ENCODE measurements at regions not wholly inside any gene's neighbourhood (a gene's known extent, or its start where the extent isn't known, plus 50 kb on each side); places are given as distances from the start of the nearest gene placed in this dataset.
"Not testable (repeated sequence)": the region's sequence is repeated elsewhere in the genome, so short reads cannot be mapped to it uniquely, and the experiment has no call there.

DNA sequence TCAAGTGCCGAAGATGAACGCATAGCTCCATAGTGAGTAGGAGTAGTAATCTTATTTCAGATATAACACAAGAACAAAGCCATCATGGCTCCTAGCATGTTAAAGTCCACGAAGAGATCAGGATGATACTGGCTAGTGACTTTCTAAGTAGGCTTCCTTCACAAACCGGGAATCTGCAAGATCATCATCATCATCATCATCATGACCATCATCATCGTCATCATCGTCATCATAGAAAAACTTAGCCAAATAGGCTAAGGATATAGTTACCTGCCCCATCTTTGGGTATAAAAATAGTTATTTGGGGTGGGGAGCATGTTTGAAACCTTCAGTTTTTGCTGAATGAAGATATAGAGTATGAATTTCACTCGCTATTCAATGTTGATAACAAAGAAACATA, 57.9 kb downstream of the PYDC2 start:
- intact Hi-C loops (cut with DNase I): no loop called here
- no peak for DNase-seq

DNA sequence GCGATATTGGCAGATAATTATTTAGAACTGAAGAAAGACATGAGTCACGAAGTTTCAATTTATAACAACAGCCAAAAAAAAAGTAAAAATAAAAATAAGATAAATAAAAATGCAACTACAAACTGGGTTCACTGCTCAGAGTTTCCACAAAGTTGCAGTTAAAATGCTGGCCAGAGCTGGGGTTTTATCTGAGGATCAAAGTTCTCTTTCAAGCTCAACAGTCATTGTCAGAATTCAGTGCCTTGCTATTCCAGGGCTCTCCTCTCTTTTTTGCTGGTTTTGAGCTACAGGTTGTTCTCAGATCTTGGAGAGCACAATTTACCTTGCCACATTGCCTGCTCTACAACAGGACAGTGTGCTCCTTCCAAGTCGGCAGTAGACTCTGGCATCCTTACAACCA, 60.1 kb downstream of the PYDC2 start:
- intact Hi-C loops (cut with DNase I): no loop called here
- DNase-seq: no peak

DNA sequence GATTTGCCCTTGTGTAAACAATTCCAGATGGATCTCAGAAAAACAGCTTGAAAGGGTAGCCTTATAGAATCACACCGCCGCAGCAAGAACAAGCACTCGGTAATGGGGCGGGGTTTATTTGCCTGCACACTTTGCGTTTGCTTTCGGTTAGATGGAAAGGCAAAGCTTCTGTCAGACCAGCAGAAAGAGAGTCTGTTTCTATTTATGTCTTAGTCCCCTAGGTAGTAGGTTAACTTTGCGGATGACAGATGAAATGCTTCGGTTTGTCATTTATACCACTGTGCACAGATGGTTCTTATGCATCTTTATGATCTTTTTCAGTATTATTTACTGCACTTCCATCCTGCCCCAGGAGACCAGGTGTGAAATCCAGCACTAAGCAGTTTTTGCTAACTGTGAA, 62.2 kb downstream of the PYDC2 start:
- DNase-seq: no peak
- intact Hi-C loops (cut with DNase I): no loop called here

DNA sequence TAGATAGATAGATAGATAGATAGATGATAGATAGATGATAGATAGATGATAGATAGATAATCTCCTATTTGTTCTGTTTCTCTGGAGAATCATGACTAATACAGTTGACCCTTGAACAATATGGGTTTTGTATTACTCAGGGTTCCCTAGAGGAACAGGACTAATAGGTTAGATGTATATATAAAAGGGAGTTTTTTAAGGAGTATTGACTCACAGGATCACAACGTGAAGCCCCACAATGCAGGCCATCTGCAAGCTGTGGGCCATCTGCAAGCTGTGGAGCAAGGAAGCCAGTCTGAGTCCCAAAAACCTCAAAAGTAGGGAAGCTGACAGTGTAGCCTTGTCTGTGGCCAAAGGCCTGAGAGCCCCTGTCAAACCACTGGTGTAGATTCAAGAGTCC, 67.6 kb downstream of the PYDC2 start:
- DNase-seq: no peak

DNA sequence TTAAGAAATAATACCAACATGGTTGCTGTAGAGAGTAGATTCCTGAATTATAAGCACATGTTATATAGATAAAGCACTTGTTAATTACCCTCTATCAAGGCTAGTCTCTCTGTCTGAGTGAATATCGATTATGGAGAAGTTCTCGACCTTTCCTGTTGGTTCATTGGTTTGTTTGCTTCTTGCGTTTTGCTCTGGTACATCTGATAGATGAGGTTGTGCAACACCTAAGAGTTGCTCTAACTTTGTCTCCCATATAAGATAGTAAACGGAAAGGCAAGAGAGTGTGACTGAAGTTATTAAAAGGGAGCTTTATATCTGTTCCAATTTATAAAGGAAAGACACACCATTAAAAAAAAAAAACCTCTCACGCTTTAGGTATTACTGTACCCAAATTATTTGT, 69.0 kb downstream of the PYDC2 start:
- intact Hi-C loops (cut with DNase I): no loop called here
- no peak for DNase-seq

More for the DNA sequence above, 67.6 kb downstream of the PYDC2 start:
- intact Hi-C loops (cut with DNase I): no loop called here

DNA sequence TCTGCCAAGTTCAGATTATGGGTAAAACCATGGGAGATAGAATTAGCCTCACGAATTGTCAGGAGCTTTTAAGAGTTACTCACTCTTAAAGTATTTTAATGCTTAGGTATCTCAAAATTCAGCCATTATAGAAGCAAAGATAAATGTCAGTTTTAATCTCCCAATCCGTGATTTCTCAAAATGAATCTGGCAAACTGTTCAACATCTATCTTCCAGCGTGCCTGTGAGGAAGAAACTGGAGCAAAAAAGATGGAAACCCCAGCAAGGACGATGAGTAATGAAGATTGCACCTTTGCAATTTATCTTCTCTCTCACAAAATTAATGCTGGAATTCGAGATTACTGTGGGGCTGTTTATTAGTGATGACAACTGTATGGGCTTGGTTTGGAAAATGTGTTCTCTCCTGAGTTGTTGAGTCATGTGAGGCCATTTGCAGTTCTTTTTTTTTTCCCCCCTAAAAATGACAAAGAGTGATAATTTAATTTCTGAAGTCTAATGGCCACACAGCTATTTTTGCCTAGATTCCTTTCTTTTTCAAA, 70.5 kb downstream of the PYDC2 start:
- DNase-seq: no peak
- intact Hi-C loops (cut with DNase I): no loop called here

DNA sequence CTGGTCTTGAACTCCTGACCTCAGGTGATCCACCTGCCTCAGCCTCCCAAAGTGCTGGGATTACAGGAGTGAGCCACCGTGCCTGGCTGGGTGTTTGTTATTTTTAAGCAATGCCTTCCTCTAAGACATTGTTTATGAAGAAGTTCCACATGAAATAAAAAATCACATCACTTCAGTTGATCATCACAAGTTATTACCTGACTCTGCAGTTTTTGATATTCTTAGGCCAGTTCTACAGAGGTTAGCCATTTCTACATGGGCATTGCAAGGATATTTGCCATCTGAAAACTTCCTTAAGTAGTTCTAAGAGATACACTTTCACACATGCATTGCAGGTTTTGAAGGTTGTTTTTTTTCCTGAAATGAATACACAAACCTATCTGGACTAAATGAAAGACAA, 82.1 kb downstream of the PYDC2 start:
- DNase-seq: no peak
- intact Hi-C loops (cut with DNase I): no loop called here

DNA sequence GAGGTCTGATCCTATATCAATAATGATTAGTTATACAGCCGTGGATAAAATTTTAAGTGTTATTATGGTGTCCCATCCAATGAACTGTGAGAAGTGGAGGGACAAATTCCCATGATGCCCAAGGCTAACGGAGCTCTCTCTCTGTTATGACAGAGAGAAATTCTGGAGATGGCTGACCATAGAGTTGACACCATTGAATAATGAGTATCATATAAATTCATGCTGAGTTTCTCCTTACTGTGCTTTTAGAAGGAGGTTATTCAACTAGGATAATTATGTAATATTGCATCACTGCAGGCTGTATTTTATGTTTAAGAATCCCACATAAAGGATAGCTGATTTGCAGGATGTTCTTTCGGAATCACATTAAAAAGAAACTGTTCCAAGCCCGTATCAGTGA, 82.9 kb downstream of the PYDC2 start:
- DNase-seq: no peak
- intact Hi-C loops (cut with DNase I): no loop called here

DNA sequence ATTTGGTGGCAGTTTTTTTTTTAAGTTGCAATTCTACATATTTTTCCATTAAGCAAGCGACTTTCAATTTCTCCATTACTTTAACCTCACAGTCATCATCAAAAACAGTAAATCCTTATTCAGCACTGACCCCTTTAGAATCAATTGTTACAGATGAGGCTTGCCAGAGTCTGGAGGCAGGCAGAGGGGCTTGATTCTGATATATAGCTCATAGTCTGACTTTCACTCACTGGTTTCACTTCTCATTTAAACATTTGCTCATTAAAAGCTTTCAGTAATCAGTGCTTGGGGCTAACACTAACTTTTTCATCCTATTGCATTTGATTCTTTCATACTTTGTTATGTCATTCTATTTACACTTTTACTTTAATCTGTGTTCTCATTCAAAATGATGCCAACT, 88.4 kb downstream of the PYDC2 start:
- no peak for DNase-seq
- intact Hi-C loops (cut with DNase I): no loop called here

DNA sequence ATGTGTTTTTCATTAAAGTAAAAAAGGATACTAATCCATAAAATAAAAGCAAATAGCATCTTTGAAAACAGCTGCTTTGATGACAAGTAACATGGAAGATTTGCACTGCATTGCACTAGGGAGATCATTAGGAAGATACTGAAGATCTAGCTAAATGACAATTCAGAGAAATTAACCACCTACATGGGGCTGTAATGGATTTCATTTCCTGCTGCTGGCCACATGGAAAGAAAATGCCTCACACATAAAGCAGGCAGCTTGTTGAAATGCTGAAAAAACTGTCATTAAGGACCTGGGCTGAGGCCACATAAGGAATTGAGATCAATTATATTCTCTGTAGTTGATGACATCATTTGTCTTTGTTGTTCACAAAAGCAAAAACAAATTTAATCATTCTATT, 94.1 kb downstream of the PYDC2 start:
- no peak for DNase-seq
- intact Hi-C loops (cut with DNase I): no loop called here

DNA sequence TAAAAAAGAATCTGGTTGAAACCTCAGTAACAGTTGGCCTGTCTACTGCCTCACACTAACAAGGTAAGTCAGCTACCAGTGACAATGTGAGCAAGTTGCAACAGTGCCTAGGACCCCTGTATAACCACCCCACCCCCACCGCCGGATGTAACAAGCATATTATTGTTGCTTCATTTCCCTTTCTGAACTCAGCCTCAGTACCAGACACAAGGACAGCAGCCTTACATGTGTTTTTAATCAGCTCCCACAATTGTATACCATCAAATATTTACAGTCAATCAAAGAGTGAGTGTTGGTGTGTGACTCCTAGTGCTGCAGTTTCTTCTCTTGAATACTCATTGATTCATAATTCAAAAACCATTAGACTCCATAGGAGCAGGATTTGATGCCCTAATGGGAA, 96.4 kb downstream of the PYDC2 start:
- intact Hi-C loops (cut with DNase I): no loop called here
- no peak for DNase-seq

DNA sequence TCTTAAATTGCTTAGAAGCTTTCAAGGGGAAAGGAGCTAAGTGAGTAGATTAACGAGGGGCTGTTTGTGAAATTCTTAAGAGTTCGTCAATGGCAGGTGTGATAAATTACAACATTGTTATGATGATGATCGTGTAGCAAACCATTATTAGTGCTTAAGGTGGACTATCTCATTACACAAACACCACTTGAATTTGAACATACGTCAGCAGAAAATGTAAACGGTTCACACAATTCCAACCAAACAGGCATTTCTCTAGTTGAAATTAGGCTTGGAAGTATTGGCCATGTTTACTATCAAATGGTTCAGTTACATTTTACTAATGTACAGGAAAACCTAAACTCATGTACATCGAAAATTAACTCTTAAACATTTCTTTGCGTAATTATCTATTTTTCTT, 102.8 kb downstream of the PYDC2 start:
- no peak for DNase-seq
- intact Hi-C loops (cut with DNase I): no loop called here

DNA sequence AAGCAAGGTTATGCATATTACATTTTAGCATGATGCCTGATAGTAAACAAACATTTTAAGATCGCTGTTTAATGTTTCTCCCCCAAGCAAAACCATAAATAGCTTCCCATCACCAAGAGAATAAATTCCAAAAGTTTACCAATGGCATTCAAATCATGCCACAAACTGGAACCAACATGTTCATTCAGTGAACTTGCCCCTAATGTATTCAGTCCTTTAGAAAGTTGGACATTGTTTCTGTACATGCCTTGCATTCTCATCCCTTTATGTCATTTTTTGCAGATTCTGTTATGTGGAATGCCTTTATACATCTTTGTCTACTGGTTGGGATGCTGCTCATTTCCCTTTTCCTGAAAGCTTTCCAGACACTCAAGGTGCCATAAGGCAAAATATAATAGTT, 105.5 kb downstream of the PYDC2 start:
- intact Hi-C loops (cut with DNase I): no loop called here
- DNase-seq: no peak

DNA sequence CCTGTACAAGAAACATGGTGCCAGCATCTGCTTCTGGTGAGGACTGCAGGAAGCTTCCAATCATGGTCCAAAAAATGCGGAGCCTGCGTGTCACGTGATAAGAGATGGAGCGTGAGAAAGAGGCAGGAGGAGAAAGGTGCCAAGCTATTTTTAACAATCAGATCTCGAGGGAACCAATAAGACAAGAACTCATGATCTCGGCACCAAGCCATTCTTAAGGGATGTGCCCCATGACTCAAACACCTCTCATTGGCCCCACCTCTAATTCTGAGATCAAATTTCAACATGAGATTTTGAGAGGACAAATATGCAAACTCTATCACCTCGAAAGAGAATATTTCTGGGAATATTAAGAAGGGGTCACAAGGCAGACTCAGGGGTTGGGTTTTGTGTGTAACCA, 107.2 kb downstream of the PYDC2 start:
- intact Hi-C loops (cut with DNase I): no loop called here
- no peak for DNase-seq

DNA sequence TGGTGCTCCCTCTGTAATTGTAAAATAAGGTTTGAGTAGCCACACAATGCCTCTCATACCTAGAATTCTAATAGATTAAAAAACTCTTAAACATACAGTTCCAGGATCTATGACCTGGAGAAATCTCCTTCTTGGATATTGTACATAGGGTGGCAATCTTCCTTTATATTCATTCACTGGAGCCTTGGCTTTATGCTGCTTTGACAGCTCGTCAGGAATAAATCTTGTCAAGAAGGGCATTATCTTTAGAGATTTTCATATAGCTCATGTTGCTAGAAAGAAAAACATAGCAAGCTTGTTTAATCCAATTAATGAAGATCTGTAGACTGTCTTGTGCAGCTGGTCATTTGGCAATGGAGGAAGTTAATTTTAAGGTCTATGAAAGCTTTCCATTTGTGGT, 131.1 kb downstream of the PYDC2 start:
- DNase-seq: no peak
- intact Hi-C loops (cut with DNase I): no loop called here

DNA sequence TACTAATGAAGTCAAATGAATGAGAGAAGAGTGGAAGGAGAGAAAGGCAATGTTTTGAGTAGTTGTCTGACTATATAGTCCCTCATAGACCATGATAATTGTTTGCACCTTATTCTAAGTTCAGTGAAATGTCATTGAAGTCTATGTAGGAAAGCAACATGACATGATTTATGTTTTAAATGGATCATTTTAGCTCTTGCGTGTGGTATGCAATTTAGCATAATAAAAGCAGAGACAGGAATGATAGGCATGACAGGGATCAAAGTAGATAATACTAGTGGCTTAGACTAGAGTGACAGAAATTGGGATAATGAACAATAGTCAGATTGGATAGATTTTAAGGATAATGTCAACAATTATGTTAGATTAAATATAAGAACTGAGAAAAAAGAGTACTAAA, 132.5 kb downstream of the PYDC2 start:
- DNase-seq: no peak
- intact Hi-C loops (cut with DNase I): no loop called here

DNA sequence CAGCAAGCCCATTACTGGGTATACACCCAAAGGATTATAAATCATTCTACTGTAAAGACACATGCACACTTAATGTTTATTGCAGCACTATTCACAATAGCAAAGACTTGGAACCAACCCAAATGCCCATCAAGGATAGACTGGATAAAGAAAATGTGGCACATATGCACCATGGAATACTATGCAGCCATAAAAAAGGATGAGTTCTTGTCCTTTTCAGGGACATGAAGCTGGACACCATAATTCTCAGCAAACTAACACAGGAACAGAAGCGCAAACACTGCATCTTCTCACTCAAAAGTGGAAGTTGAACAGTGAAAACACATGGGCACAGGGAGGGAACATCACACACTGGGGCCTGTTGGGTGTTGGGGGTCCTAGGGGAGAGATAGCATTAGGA, 154.5 kb downstream of the PYDC2 start:
- DNase-seq; intact Hi-C loops (cut with DNase I): not testable (repeated sequence)

DNA sequence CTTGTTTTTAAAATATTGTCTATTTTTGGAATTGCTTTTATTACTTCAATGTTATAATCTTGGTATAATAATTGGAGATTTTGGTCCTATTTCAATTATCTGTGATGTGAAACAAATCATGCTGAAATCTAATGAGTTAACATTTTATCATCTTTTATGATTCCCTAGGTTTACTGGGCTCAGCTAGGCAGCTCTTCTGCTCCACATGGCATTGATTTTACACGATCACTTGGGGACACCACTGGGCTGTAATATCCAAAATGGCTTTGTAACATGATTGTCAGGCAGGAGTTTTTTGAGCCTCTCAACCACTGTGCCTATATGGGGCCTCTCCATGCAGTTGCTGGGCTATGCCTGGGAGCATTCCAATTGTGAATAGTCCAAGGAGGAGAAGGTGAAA, 163.3 kb downstream of the PYDC2 start:
- intact Hi-C loops (cut with DNase I): no loop called here

DNA sequence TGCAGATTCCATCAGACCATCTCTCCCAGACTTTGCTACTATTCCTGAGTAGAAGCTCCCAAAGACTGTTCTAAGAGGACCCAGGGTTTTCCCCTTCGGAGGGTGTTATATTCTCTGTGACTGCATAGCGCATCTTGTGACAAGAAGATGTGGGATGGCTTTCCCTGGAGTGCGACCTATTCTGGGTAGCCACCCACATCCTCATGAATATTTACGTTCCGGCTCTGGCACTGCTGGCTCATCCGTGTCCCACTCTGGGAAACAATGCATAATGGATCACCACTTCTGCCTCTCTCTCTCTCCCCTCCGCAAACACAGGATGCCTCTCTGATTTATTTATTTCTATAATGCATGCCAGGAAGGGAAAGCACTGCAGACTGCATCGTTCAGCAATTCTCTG, 166.1 kb downstream of the PYDC2 start:
- peak; percentile 36 to 90 (median 66) for DNase-seq
- intact Hi-C loops (cut with DNase I): no loop called here

More for the DNA sequence above, 163.3 kb downstream of the PYDC2 start:
- DNase-seq: no peak

DNA sequence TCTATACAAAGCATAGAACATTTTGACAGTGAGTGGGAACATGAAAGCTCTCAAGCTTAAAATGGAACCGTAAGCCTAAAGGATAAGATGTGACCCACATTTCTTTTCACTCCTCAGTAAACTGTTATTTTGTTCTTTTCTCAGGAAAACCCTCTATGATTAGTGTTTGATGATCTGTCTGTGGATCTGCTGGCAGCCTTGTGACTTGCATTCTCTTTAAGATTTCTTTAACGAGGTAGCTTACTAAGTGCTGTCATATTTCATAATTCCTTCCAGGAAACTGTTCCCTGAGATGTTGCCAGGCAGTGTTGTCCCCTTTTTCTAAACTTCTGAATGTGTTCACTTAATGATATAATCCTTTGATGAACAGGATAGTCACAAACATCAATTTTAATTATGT, 167.6 kb downstream of the PYDC2 start:
- intact Hi-C loops (cut with DNase I): no loop called here
- peak in 11 of 42 donors; percentile 4 to 42 (median 19) for DNase-seq

DNA sequence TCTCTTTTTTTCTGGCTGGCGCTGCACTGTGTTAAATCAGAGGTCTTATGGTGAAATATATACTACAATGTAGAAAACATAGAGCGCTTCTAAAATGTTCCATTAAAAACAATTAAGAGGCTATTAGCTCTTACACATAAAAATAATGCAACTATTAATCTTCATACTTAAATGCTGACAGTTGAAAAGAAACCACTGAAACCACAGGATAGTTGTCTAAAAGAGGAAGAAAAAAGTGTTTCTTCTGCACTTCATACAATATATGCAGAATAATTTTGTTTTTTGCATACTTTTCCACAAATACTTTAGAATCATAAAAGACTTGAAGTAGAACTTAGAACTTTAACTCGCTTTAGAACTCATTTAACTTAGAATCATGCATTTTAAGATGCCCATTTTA, 170.5 kb downstream of the PYDC2 start:
- intact Hi-C loops (cut with DNase I): no loop called here
- no peak for DNase-seq

DNA sequence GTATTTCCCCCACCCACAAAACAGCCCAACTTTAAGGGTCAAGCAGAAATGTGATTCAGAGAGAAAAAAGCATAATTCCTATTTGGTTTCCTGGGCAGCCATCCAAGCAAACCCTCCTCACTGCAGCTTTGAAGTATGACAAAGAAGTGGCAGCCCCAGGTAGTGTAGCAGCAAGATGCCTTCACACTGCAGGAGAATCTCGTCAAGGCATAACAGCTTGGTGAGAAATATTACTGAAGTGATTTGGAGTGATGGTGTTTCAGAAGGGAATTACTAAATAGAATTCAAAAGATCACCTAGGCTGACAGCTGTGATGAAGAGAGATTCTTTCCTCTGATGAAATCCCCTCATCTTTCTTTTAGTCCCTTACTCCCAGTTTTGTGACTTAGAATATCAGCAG, 173.9 kb downstream of the PYDC2 start:
- intact Hi-C loops (cut with DNase I): no loop called here
- DNase-seq: no peak

Measured in head of caudate nucleus (tissue), 42 donors.